ENCODE measurements at regions not wholly inside any gene's neighbourhood (a gene's known extent, or its start where the extent isn't known, plus 50 kb on each side); places are given as distances from the start of the nearest gene placed in this dataset.

- H2BK5ac ChIP-seq (ENCODE audit: low read depth, low read length, poor library complexity, severe bottlenecking) = no peak overlapping the region
- BruUV-seq (replicated peaks) = no TSS peak
- no peak overlapping the region for H3K56ac ChIP-seq (ENCODE audit: extremely low read depth, insufficient read depth, low read length)
- intact Hi-C loops (cut with micrococcal nuclease) (no loop called here), in situ Hi-C loops (cut with MboI; ENCODE audit: low sequenced_read_pairs) (no loop called here), dilution Hi-C loops (cut with HindIII; ENCODE audit: low sequenced_read_pairs, unreplicated experiment) (no loop called here)
- H3K27ac ChIP-seq (ENCODE audit: insufficient read depth, low read length) = no peak overlapping the region
- ATAC-seq (ENCODE audit: low read depth) = no peak
- H2BK20ac ChIP-seq (ENCODE audit: low read depth, low read length) = no peak overlapping the region
- CTCF ChIA-PET = interaction anchor here (0.8 kb wide), 1 partner anchor 61 kb away, joined by 4 read pairs; no protein-coding TSS in a partner anchor
- H2AK5ac ChIP-seq (ENCODE audit: low read depth, low read length) = no peak overlapping the region
- no peak overlapping the region for H2AK9ac ChIP-seq (replicated peaks; ENCODE audit: low read depth, low read length, poor library complexity)
- H2AFZ ChIP-seq (replicated peaks; ENCODE audit: low read length, poor library complexity) = no peak overlapping the region
- no peaks in the 10 kb centered on the region for H3K79me1 ChIP-seq (ENCODE audit: low read depth in 1 of 2, low read length in 2 of 2)
- no peak overlapping the region for H3K9ac ChIP-seq (ENCODE audit: low read depth, low read length)
- no peak overlapping the region for H3K4ac ChIP-seq (ENCODE audit: low read depth, low read length)
- H3K9me1 ChIP-seq (ENCODE audit: insufficient read depth, low read length) = no peaks in the 10 kb centered on the region
- H4K8ac ChIP-seq (ENCODE audit: low read depth in 2 of 2, low read length in 2 of 2) = no peak overlapping the region
- H3K14ac ChIP-seq (replicated peaks; ENCODE audit: low read depth, low read length) = no peak overlapping the region
- no peak overlapping the region for H3K18ac ChIP-seq (ENCODE audit: low read depth, low read length)
- H2BK15ac ChIP-seq (ENCODE audit: low read depth, low read length) = no peak overlapping the region
- peaks cover 19% of the 10 kb centered on the region for H3K9me3 ChIP-seq (ENCODE audit: control insufficient read depth, insufficient read depth, low read length)
- no peak overlapping the region for H2BK120ac ChIP-seq (ENCODE audit: low read depth, low read length)
- DNase-seq = no peak
- TF ChIP-seq NFE2L2 (IDR thresholded peaks at IDR 0.05; ENCODE audit: low read depth, low read length) (no peak), BHLHE40 (IDR thresholded peaks at IDR 0.05; ENCODE audit: low read depth, low read length) (no peak), RCOR1 (IDR thresholded peaks at IDR 0.05; ENCODE audit: insufficient replicate concordance, low read length) (no peak), ELK1 (IDR thresholded peaks at IDR 0.05; ENCODE audit: borderline replicate concordance, low read depth, low read length) (no peak), MAZ (IDR thresholded peaks at IDR 0.05; ENCODE audit: borderline replicate concordance, low read depth, low read length) (no peak), RAD21 (IDR thresholded peaks at IDR 0.05; ENCODE audit: low read length) (no peak), POLR2A (IDR thresholded peaks at IDR 0.05; ENCODE audit: low read depth, low read length) (no peak)
- WGBS, 2 experiments (ENCODE audit: extremely low coverage in 2 of 2, insufficient read length in 1 of 2) = no CpG with 5 or more reads among the region's 3 CpGs
- no peak overlapping the region for H4K5ac ChIP-seq (ENCODE audit: low read depth, low read length)
- no peak overlapping the region for H3K4me2 ChIP-seq (ENCODE audit: low read depth, low read length)
- H3K36me3 ChIP-seq (ENCODE audit: control insufficient read depth, insufficient read depth, low read length) = no peaks in the 10 kb centered on the region
- H3K4me3 ChIP-seq (ENCODE audit: insufficient read depth, low read depth, low read length) = no peak overlapping the region
- H3K27me3 ChIP-seq (ENCODE audit: control insufficient read depth, insufficient read depth, low read length) = no peaks in the 10 kb centered on the region
- POLR2A ChIA-PET (ENCODE audit: unreplicated experiment) = no interaction called here
- H4K91ac ChIP-seq (ENCODE audit: insufficient read depth, low read depth, low read length) = no peak overlapping the region
- H3K4me1 ChIP-seq (ENCODE audit: control insufficient read depth, insufficient read depth, low read length) = no peaks in the 10 kb centered on the region
- no peak overlapping the region for H3K23ac ChIP-seq (ENCODE audit: low read depth, low read length)
- H4K20me1 ChIP-seq (ENCODE audit: insufficient read depth, low read length) = no peaks in the 10 kb centered on the region
Observed at GRCh38 chr6:24004062-24004461, 122.0 kb upstream of the NRSN1 start.
